Activated naive CD8-positive, alpha-beta T cell (primary cell): ENCODE measurements at regions not wholly inside any gene's neighbourhood (a gene's known extent, or its start where the extent isn't known, plus 50 kb on each side); places are given as distances from the start of the nearest gene placed in this dataset.

ENCODE experiments used
- H3K27ac Mint-ChIP-seq: one replicate; pipeline ENCODE4 v1.8.0; 2021; ENCODE audit warnings: mixed read lengths
- H3K27me3 Mint-ChIP-seq: one replicate; pipeline ENCODE4 v1.8.0; 2021; ENCODE audit warnings: mixed read lengths
- H3K36me3 Mint-ChIP-seq: one replicate; pipeline ENCODE4 v1.8.0; 2021; ENCODE audit warnings: mixed read lengths
- H3K4me1 Mint-ChIP-seq: one replicate; pipeline ENCODE4 v1.8.0; 2021; ENCODE audit warnings: low read depth, mixed read lengths
- H3K4me3 Mint-ChIP-seq: one replicate; pipeline ENCODE4 v1.8.0; 2021; ENCODE audit warnings: mild to moderate bottlenecking, mixed read lengths
- H3K9me3 Mint-ChIP-seq: one replicate; pipeline ENCODE4 v1.8.0; 2021; ENCODE audit warnings: low read depth, mixed read lengths

GRCh38 chr9:87067426-87067825 is 120.1 kb upstream of the GAS1 start:
- no peak overlapping the region for H3K27ac Mint-ChIP-seq
- H3K9me3 Mint-ChIP-seq = no peaks in the 10 kb centered on the region
- no peaks in the 10 kb centered on the region for H3K4me1 Mint-ChIP-seq
- no peaks in the 10 kb centered on the region for H3K36me3 Mint-ChIP-seq
- H3K27me3 Mint-ChIP-seq = peaks cover 4% of the 10 kb centered on the region
- no peak overlapping the region for H3K4me3 Mint-ChIP-seq

GRCh38 chr9:87068177-87068840 is 121.0 kb upstream of the GAS1 start:
- Mint-ChIP-seq H3K4me3 (no peak overlapping the region), H3K36me3 (no peaks in the 10 kb centered on the region), H3K27ac (no peak overlapping the region), H3K27me3 (peaks cover 4% of the 10 kb centered on the region), H3K4me1 (no peaks in the 10 kb centered on the region), H3K9me3 (no peaks in the 10 kb centered on the region)

- H3K36me3 Mint-ChIP-seq = no peaks in the 10 kb centered on the region
- no peak overlapping the region for H3K4me3 Mint-ChIP-seq
- no peaks in the 10 kb centered on the region for H3K9me3 Mint-ChIP-seq
- peaks cover 2% of the 10 kb centered on the region for H3K27me3 Mint-ChIP-seq
- H3K27ac Mint-ChIP-seq = no peak overlapping the region
- no peaks in the 10 kb centered on the region for H3K4me1 Mint-ChIP-seq
Measured at GRCh38 chr9:87069690-87070089, 122.4 kb upstream of the GAS1 start.

- H3K27ac Mint-ChIP-seq = no peak overlapping the region
- peaks cover 2% of the 10 kb centered on the region for H3K27me3 Mint-ChIP-seq
- H3K4me1 Mint-ChIP-seq = no peaks in the 10 kb centered on the region
- no peaks in the 10 kb centered on the region for H3K9me3 Mint-ChIP-seq
- no peak overlapping the region for H3K4me3 Mint-ChIP-seq
- no peaks in the 10 kb centered on the region for H3K36me3 Mint-ChIP-seq
Measured at GRCh38 chr9:87070336-87070735, 123.0 kb upstream of the GAS1 start.

DNA sequence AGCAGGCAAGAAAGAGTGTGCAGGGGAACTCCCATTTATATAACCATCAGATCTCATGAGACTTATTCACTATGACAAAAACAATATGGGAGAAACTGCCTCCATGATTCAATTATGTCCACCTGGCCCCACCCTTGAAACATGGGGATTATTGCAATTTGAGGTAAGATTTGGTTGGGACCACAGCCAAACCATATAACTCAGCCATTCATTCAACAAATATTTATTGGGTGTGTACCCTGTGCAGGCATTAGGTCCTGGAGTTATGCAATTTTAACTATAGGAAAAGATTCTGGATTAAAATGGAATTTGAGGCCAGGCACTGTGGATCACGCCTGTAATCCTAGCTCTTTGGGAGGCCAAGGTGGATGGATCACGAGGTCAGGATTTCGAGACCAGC is 124.2 kb upstream of the GAS1 start:
- Mint-ChIP-seq H3K36me3 (no peaks in the 10 kb centered on the region), H3K9me3 (no peaks in the 10 kb centered on the region), H3K27me3 (peaks cover 2% of the 10 kb centered on the region), H3K4me3 (no peak overlapping the region), H3K27ac (no peak overlapping the region), H3K4me1 (no peaks in the 10 kb centered on the region)

DNA sequence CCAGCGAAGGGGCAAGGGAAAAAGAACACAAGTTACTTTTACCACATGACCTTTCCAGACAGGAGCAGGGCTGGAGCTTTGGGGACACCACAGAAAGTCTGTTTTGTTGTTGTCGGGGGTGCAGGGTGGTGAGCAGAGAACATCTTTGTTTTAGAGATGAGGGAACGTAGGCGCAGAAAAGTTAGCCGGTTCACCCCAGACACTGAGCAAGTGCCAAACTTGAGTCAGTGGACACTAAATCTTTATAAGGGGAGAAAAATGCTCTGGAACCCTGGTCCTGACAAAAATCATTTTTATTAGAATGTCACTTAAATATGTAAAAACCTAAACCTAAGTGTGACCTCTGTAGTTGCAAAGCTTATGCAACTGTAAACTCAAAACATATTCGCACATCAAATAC is 126.4 kb upstream of the GAS1 start:
- no peak overlapping the region for H3K4me3 Mint-ChIP-seq
- peaks cover 2% of the 10 kb centered on the region for H3K27me3 Mint-ChIP-seq
- H3K36me3 Mint-ChIP-seq = no peaks in the 10 kb centered on the region
- H3K4me1 Mint-ChIP-seq = no peaks in the 10 kb centered on the region
- no peaks in the 10 kb centered on the region for H3K9me3 Mint-ChIP-seq
- H3K27ac Mint-ChIP-seq = no peak overlapping the region

DNA sequence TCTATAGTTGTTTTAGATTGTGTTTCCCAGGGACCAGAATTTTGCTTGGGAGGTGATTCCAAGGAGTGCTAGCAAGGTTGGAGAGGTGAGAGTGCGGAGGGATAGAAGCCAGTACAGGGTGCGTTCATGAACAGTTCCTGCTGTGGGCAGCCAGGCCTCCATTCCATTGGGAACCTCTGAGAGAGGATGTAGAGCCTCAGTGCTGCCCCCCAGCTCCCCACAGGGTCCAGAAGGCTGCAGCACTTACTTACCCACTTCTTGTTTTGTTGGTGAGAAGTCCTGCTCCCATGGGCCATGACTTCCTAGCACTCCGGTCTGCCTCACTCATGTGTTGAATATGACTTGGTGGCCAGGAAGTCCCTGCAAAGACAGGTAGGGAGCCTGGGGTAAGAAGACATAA is 128.2 kb upstream of the GAS1 start:
- no peaks in the 10 kb centered on the region for H3K4me1 Mint-ChIP-seq
- H3K27me3 Mint-ChIP-seq = peaks cover 2% of the 10 kb centered on the region
- H3K9me3 Mint-ChIP-seq = peaks cover 4% of the 10 kb centered on the region
- H3K36me3 Mint-ChIP-seq = no peaks in the 10 kb centered on the region
- H3K4me3 Mint-ChIP-seq = no peak overlapping the region
- no peak overlapping the region for H3K27ac Mint-ChIP-seq

- Mint-ChIP-seq H3K4me1 (no peaks in the 10 kb centered on the region), H3K27ac (no peak overlapping the region), H3K4me3 (no peak overlapping the region), H3K36me3 (no peaks in the 10 kb centered on the region), H3K27me3 (no peaks in the 10 kb centered on the region), H3K9me3 (peaks cover 4% of the 10 kb centered on the region)
Measured at GRCh38 chr9:87076825-87077224, 129.5 kb upstream of the GAS1 start.

DNA sequence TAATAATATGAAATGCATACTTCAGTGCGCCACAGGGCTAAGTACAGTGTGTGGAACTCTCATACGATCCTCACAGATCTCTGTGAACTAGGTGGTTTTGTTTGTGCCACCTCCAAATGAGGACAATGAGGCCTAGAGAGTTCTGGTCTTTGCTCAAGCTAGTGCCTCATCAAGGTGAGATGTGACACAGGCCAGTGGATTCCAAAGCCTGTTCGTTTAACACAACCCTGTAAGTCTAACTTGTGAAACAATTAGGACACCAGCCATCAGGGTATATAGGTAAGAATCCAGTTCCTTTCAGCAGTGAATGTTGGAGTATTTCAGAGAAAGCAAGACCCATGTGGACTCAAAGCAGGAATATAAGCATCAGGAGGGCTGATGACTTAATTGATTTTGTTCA is 130.7 kb upstream of the GAS1 start:
- Mint-ChIP-seq H3K4me1 (no peaks in the 10 kb centered on the region), H3K9me3 (peaks cover 4% of the 10 kb centered on the region), H3K4me3 (no peak overlapping the region), H3K36me3 (no peaks in the 10 kb centered on the region), H3K27me3 (no peaks in the 10 kb centered on the region), H3K27ac (no peak overlapping the region)

GRCh38 chr9:87080512-87081264 is 133.4 kb upstream of the GAS1 start:
- Mint-ChIP-seq H3K4me1 (no peaks in the 10 kb centered on the region), H3K27me3 (no peaks in the 10 kb centered on the region), H3K36me3 (no peaks in the 10 kb centered on the region), H3K27ac (no peak overlapping the region), H3K4me3 (no peak overlapping the region), H3K9me3 (peaks cover 4% of the 10 kb centered on the region)

GRCh38 chr9:87081503-87081902 is 134.2 kb upstream of the GAS1 start:
- H3K4me1 Mint-ChIP-seq = no peaks in the 10 kb centered on the region
- no peak overlapping the region for H3K27ac Mint-ChIP-seq
- no peaks in the 10 kb centered on the region for H3K36me3 Mint-ChIP-seq
- H3K9me3 Mint-ChIP-seq = peaks cover 4% of the 10 kb centered on the region
- no peaks in the 10 kb centered on the region for H3K27me3 Mint-ChIP-seq
- no peak overlapping the region for H3K4me3 Mint-ChIP-seq

GRCh38 chr9:87083986-87084385 is 136.7 kb upstream of the GAS1 start:
- no peaks in the 10 kb centered on the region for H3K4me1 Mint-ChIP-seq
- no peak overlapping the region for H3K4me3 Mint-ChIP-seq
- no peaks in the 10 kb centered on the region for H3K36me3 Mint-ChIP-seq
- H3K27ac Mint-ChIP-seq = no peak overlapping the region
- H3K27me3 Mint-ChIP-seq = peaks cover 2% of the 10 kb centered on the region
- peaks cover 4% of the 10 kb centered on the region for H3K9me3 Mint-ChIP-seq

DNA sequence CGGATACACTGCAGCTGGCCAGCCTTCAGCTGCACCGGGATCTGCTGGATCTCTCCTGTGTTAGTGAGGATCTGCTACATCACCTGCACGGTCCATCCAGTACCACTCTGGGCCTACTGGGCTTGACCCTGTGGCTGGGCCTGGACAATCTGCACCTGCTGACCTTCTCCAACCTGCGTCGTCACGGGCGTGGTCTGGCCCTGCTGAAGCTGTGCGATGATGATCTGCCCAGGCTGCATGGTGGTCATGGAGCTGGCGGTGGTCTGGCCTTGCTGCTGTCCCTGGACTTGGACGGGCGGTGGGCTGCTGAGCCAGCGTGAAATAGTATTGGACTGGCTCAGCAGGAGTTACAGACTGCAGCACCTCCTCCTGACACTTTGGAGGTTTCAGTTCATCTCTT is 137.1 kb upstream of the GAS1 start:
- H3K9me3 Mint-ChIP-seq = peaks cover 4% of the 10 kb centered on the region
- no peak overlapping the region for H3K4me3 Mint-ChIP-seq
- H3K36me3 Mint-ChIP-seq = no peaks in the 10 kb centered on the region
- H3K27ac Mint-ChIP-seq = no peak overlapping the region
- peaks cover 2% of the 10 kb centered on the region for H3K27me3 Mint-ChIP-seq
- no peaks in the 10 kb centered on the region for H3K4me1 Mint-ChIP-seq

GRCh38 chr9:87085073-87085472 is 137.8 kb upstream of the GAS1 start:
- Mint-ChIP-seq H3K27me3 (peaks cover 2% of the 10 kb centered on the region), H3K4me1 (no peaks in the 10 kb centered on the region), H3K9me3 (peaks cover 2% of the 10 kb centered on the region), H3K36me3 (no peaks in the 10 kb centered on the region), H3K4me3 (no peak overlapping the region), H3K27ac (no peak overlapping the region)

- Mint-ChIP-seq H3K36me3 (no peaks in the 10 kb centered on the region), H3K4me3 (no peak overlapping the region), H3K4me1 (no peaks in the 10 kb centered on the region), H3K9me3 (no peaks in the 10 kb centered on the region), H3K27me3 (peaks cover 2% of the 10 kb centered on the region), H3K27ac (no peak overlapping the region)
Measured at GRCh38 chr9:87085521-87085920, 138.2 kb upstream of the GAS1 start.
